K562 (cell line): ENCODE measurements at regions not wholly inside any gene's neighbourhood (a gene's known extent, or its start where the extent isn't known, plus 50 kb on each side); places are given as distances from the start of the nearest gene placed in this dataset.
"Not testable (repeated sequence)": the region's sequence is repeated elsewhere in the genome, so short reads cannot be mapped to it uniquely, and the experiment has no call there.

Source experiments
- ATAC-seq: fragments of 200-7000 bp; cut with Tn5 transposase; 3 replicates; pipeline ENCODE4 v1.9.1; 2020; ENCODE audit warnings: moderate library complexity
- BruUV-seq: library from RNA; stranded (reverse); fragments of 400-500 nt; replicated peaks from 2 replicates; lab custom pipeline; 2021; lab: Mats Ljungman, UMichigan
- CTCF ChIA-PET: fragments of 300-600 bp; formaldehyde crosslinking; extraction: SDS; loops from one replicate; lab custom pipeline; 2021; ENCODE audit warnings: low intra/inter-chr PET ratio; lab: Yijun Ruan, JAX
- POLR2A ChIA-PET: fragments of 300-600, 350-650 bp; sonication (Branson Sonifier 250); formaldehyde crosslinking; extraction: SDS; loops from one replicate; lab custom pipeline; 2021; ENCODE audit warnings: antibody characterized with exemption, inconsistent platforms; lab: Yijun Ruan, JAX
- DNase-seq, 4 experiments: peaks; one replicate each; pipeline versions ENCODE4 v3.0.0 to v3.0.0-alpha.2; 2011 to 2018; ENCODE audit warnings: low spot score in 3 of 4, mixed read lengths in 3 of 4; ENCODE audit errors: extremely low read depth in 1 of 4
- FAIRE-seq: peaks from 2 replicates; lab custom pipeline; 2011; peaks lifted over from hg19 to GRCh38; lab: Jason Lieb, UNC
- H2AFZ ChIP-seq: 2 replicates; pipeline ENCODE4 v1.6.0; 2011; ENCODE audit warnings: low read depth, low read length, control low read depth, inconsistent platforms
- H3K27ac ChIP-seq: fragments of 200-600 bp; 3 replicates; pipeline ENCODE4 v1.8.0; 2011; ENCODE audit warnings: low read depth, mild to moderate bottlenecking, control low read depth, inconsistent platforms, low read length, moderate library complexity, mixed read lengths; ENCODE audit errors: extremely low read depth
- H3K27me3 ChIP-seq, 2 experiments: fragments of 300-600 bp in 1 of 2; 2 replicates in 1 of 2; 3 replicates in 1 of 2; pipeline versions ENCODE4 v1.6.0 to v1.8.0; 2011; ENCODE audit warnings: inconsistent platforms in 2 of 2, low read length in 2 of 2, mild to moderate bottlenecking in 1 of 2, mixed read lengths in 1 of 2, moderate library complexity in 1 of 2; ENCODE audit not compliant: control insufficient read depth in 2 of 2, insufficient read depth in 2 of 2
- H3K36me3 ChIP-seq: fragments of 300-600 bp; 3 replicates; pipeline ENCODE4 v1.8.0; 2011; ENCODE audit warnings: mild to moderate bottlenecking, low read length, inconsistent platforms; ENCODE audit not compliant: control insufficient read depth, insufficient read depth
- H3K4me1 ChIP-seq, 2 experiments: fragments of 200-600 bp in 1 of 2; replicated peaks in 1 of 2; 2 replicates in 1 of 2; 3 replicates in 1 of 2; pipeline versions ENCODE4 v1.5.1 to v1.8.0; 2011; ENCODE audit warnings: inconsistent platforms in 2 of 2, low read length in 2 of 2, mild to moderate bottlenecking in 1 of 2, mixed read lengths in 1 of 2, moderate library complexity in 1 of 2; ENCODE audit not compliant: control insufficient read depth in 2 of 2, insufficient read depth in 2 of 2
- H3K4me2 ChIP-seq: 2 replicates; pipeline ENCODE4 v1.6.1; 2011; ENCODE audit warnings: low read length, control low read depth, inconsistent platforms, mixed read lengths; ENCODE audit not compliant: insufficient read depth
- H3K4me3 ChIP-seq: fragments of 200-600 bp; sonication (generic), shearing (Covaris generic); 2 replicates; pipeline ENCODE4 v1.5.1; 2016; ENCODE audit warnings: control low read depth, inconsistent platforms
- H3K79me2 ChIP-seq: fragments of 200-600 bp; 3 replicates; pipeline ENCODE4 v1.8.0; 2011; ENCODE audit warnings: low read length, inconsistent platforms; ENCODE audit not compliant: control insufficient read depth, insufficient read depth
- H3K9ac ChIP-seq, 2 experiments: 2 replicates each; pipeline versions ENCODE4 v1.6.0 to v1.6.1; 2011; ENCODE audit warnings: low read depth in 2 of 2, low read length in 2 of 2, control low read depth in 1 of 2, inconsistent platforms in 1 of 2, mild to moderate bottlenecking in 1 of 2, mixed read lengths in 1 of 2; ENCODE audit not compliant: insufficient read depth in 1 of 2
- H3K9me1 ChIP-seq: one replicate; pipeline ENCODE4 v1.6.0; 2011; ENCODE audit warnings: inconsistent platforms, mild to moderate bottlenecking, low read length, moderate library complexity; ENCODE audit not compliant: control insufficient read depth, insufficient read depth
- H3K9me3 ChIP-seq: replicated peaks from 2 replicates; pipeline ENCODE4 v1.5.1; 2011; ENCODE audit warnings: low read depth, low read length, inconsistent platforms; ENCODE audit not compliant: control insufficient read depth, insufficient read depth
- H4K20me1 ChIP-seq: replicated peaks from 2 replicates; pipeline ENCODE4 v1.6.1; 2011; ENCODE audit warnings: low read length, inconsistent platforms, mixed read lengths; ENCODE audit not compliant: control insufficient read depth, insufficient read depth
- BRD4 ChIP-seq: fragments of 200-600 bp; sonication (generic); IDR thresholded peaks from 2 replicates; pipeline ENCODE4 v1.6.1; 2017; ENCODE audit warnings: inconsistent platforms
- CTCFL ChIP-seq: IDR thresholded peaks from 2 replicates; pipeline ENCODE4 v1.6.1; 2011; ENCODE audit warnings: borderline replicate concordance, low read depth, mild to moderate bottlenecking, moderate library complexity, low read length; ENCODE audit not compliant: insufficient read depth, poor library complexity, severe bottlenecking
- JUND ChIP-seq, 2 experiments: IDR thresholded peaks; 2 replicates in 1 of 2; 3 replicates in 1 of 2; pipeline ENCODE4 v1.6.1; 2011; ENCODE audit warnings: borderline replicate concordance in 2 of 2, low read depth in 2 of 2, low read length in 2 of 2, improper control_type of control experiment in 1 of 2, missing biosample characterization in 1 of 2, missing genetic modification characterization in 1 of 2, missing genetic modification reagents in 1 of 2
- MAFK ChIP-seq: IDR thresholded peaks from 2 replicates; pipeline ENCODE4 v1.6.1; 2011; ENCODE audit warnings: low read length, improper control_type of control experiment
- PBX2 ChIP-seq, 2 experiments: IDR thresholded peaks in 1 of 2; conservative IDR thresholded peaks in 1 of 2; 2 replicates each; pipeline ENCODE4 v1.6.1; 2016; ENCODE audit warnings: low read depth in 2 of 2, mild to moderate bottlenecking in 1 of 2, missing compliant biosample characterization in 1 of 2, missing genetic modification characterization in 1 of 2, moderate library complexity in 1 of 2
- RAD21 ChIP-seq, 2 experiments: fragments of 250-450 bp in 1 of 2; fragments of 450-650 bp in 1 of 2; sonication (Bioruptor Pico) in 1 of 2; formaldehyde crosslinking in 1 of 2; IDR thresholded peaks in 1 of 2; conservative IDR thresholded peaks in 1 of 2; 2 replicates each; pipeline versions ENCODE4 v1.4.0 to v1.8.0; 2020 to 2022; ENCODE audit warnings: mild to moderate bottlenecking in 2 of 2, moderate library complexity in 1 of 2
- SREBF2 ChIP-seq: sonication (generic); formaldehyde crosslinking; IDR thresholded peaks from 2 replicates; pipeline ENCODE4 v1.4.0; 2020; ENCODE audit warnings: mild to moderate bottlenecking, missing genetic modification reagents
- ZNF695 ChIP-seq: fragments of 450-650 bp; formaldehyde crosslinking; IDR thresholded peaks from 2 replicates; pipeline ENCODE4 v1.4.0; 2020; ENCODE audit warnings: mild to moderate bottlenecking, moderate library complexity
- WGBS: fragments of 100-300 bp; shearing (Covaris generic); methylation state at CpG from one replicate; pipeline ENCODE4 v1.1.6; 2016; ENCODE audit warnings: low coverage, mixed read lengths; ENCODE audit not compliant: insufficient coverage; ENCODE audit errors: missing lambda C conversion rate; 5-methylcytosine and 5-hydroxymethylcytosine counted together
- in situ Hi-C: fragments of 300-500 bp; cut with MboI; formaldehyde crosslinking; loops from 4 replicates; pipeline ENCODE4 v1.15.0; 2018; ENCODE audit warnings: inconsistent platforms, mixed read lengths
- intact Hi-C: fragments of 100-400 bp; cut with micrococcal nuclease; formaldehyde crosslinking; loops from 2 replicates; pipeline ENCODE4 v1.14.2; 2022

- TF ChIP-seq BRD4 (no peak), PBX2 (CRISPR knock-in tag; IDR thresholded peaks at IDR 0.05; ENCODE audit: low read depth) (no peak), PBX2 (tag; conservative IDR thresholded peaks at IDR 0.05; ENCODE audit: low read depth) (no peak), CTCFL (no peak), RAD21 (CRISPR knock-in tag; conservative IDR thresholded peaks at IDR 0.05 in 1 of 2, IDR thresholded peaks at IDR 0.05 in 1 of 2) (no peak), SREBF2 (CRISPR knock-in tag) (no peak), MAFK (no peak), JUND (IDR thresholded peaks at IDR 0.05; ENCODE audit: borderline replicate concordance, low read depth, low read length) (no peak), JUND (tag; IDR thresholded peaks at IDR 0.05; ENCODE audit: borderline replicate concordance, low read depth, low read length) (no peak), ZNF695 (CRISPR knock-in tag) (no peak)
These were observed 373.3 kb upstream of the USP9Y start (continued) for GRCh38 chrY:12327751-12328150.

- H3K4me3 ChIP-seq, H3K4me1 ChIP-seq, H3K79me2 ChIP-seq, H3K27ac ChIP-seq, H3K9me3 ChIP-seq, POLR2A ChIA-PET, H3K9ac ChIP-seq, BruUV-seq, DNase-seq, H3K36me3 ChIP-seq, CTCF ChIA-PET, in situ Hi-C loops, H3K9me1 ChIP-seq, H3K4me2 ChIP-seq, H3K27me3 ChIP-seq, intact Hi-C loops, ATAC-seq, H4K20me1 ChIP-seq, FAIRE-seq, H2AFZ ChIP-seq: not testable (repeated sequence)
- no CpG with 5 or more reads among the region's 10 CpGs for WGBS
These were observed 369.1 kb upstream of the USP9Y start for GRCh38 chrY:12331917-12332316.
